ENCODE measurements at regions not wholly inside any gene's neighbourhood (a gene's known extent, or its start where the extent isn't known, plus 50 kb on each side); places are given as distances from the start of the nearest gene placed in this dataset.

DNA sequence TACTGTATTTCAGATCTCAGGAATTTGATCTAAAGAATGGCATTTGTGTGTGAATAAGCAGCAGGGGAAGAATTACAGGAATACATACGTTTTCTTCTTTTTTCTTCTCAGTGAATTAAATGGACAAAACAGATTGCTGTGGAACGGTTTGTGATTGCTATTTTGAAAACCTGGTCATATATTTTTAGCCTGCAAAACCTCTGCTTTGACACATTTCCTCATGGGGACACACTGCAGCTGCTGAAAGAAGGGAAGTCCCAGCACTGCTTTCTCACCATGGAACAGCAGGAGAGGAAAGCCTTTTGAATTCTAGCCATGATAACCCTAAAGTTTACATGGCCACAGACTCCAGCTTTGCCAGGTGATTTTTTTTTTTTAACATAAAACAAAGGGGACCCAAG is 315.0 kb downstream of the OXSM start:
- peak overlapping the region; percentile 8 for H3K4me3 ChIP-seq (ENCODE audit: low read length)
- no peaks in the 10 kb centered on the region for H3K9me2 ChIP-seq (ENCODE audit: insufficient read depth, low read length)
- no peaks in the 10 kb centered on the region for H4K20me1 ChIP-seq (ENCODE audit: insufficient read depth)
- peak overlapping the region; percentile 13 for H3K9ac ChIP-seq (ENCODE audit: low read length)
- no peaks in the 10 kb centered on the region for H3K79me2 ChIP-seq (replicated peaks; ENCODE audit: insufficient read depth, low read length)
- no peak for TF ChIP-seq SMC3 (conservative IDR thresholded peaks at IDR 0.05; ENCODE audit: poor library complexity)
- TF ChIP-seq RAD21 (conservative IDR thresholded peaks at IDR 0.05), result no peak
- TF ChIP-seq, protein P1, sequence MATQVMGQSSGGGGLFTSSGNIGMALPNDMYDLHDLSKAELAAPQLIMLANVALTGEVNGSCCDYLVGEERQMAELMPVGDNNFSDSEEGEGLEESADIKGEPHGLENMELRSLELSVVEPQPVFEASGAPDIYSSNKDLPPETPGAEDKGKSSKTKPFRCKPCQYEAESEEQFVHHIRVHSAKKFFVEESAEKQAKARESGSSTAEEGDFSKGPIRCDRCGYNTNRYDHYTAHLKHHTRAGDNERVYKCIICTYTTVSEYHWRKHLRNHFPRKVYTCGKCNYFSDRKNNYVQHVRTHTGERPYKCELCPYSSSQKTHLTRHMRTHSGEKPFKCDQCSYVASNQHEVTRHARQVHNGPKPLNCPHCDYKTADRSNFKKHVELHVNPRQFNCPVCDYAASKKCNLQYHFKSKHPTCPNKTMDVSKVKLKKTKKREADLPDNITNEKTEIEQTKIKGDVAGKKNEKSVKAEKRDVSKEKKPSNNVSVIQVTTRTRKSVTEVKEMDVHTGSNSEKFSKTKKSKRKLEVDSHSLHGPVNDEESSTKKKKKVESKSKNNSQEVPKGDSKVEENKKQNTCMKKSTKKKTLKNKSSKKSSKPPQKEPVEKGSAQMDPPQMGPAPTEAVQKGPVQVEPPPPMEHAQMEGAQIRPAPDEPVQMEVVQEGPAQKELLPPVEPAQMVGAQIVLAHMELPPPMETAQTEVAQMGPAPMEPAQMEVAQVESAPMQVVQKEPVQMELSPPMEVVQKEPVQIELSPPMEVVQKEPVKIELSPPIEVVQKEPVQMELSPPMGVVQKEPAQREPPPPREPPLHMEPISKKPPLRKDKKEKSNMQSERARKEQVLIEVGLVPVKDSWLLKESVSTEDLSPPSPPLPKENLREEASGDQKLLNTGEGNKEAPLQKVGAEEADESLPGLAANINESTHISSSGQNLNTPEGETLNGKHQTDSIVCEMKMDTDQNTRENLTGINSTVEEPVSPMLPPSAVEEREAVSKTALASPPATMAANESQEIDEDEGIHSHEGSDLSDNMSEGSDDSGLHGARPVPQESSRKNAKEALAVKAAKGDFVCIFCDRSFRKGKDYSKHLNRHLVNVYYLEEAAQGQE (IDR thresholded peaks at IDR 0.05; ENCODE audit: borderline replicate concordance), result no peak
- no peak for TF ChIP-seq MXI1 (conservative IDR thresholded peaks at IDR 0.05; ENCODE audit: poor library complexity, severe bottlenecking)
- no peak for TF ChIP-seq POLR2AphosphoS5 (IDR thresholded peaks at IDR 0.05)
- TF ChIP-seq, protein P2, sequence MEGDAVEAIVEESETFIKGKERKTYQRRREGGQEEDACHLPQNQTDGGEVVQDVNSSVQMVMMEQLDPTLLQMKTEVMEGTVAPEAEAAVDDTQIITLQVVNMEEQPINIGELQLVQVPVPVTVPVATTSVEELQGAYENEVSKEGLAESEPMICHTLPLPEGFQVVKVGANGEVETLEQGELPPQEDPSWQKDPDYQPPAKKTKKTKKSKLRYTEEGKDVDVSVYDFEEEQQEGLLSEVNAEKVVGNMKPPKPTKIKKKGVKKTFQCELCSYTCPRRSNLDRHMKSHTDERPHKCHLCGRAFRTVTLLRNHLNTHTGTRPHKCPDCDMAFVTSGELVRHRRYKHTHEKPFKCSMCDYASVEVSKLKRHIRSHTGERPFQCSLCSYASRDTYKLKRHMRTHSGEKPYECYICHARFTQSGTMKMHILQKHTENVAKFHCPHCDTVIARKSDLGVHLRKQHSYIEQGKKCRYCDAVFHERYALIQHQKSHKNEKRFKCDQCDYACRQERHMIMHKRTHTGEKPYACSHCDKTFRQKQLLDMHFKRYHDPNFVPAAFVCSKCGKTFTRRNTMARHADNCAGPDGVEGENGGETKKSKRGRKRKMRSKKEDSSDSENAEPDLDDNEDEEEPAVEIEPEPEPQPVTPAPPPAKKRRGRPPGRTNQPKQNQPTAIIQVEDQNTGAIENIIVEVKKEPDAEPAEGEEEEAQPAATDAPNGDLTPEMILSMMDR (IDR thresholded peaks at IDR 0.05; ENCODE audit: poor library complexity, severe bottlenecking), result no peak
- no peak for TF ChIP-seq EZH2 (IDR thresholded peaks at IDR 0.05; ENCODE audit: borderline replicate concordance, insufficient read depth, low read length, poor library complexity, severe bottlenecking)
- TF ChIP-seq EP300 (conservative IDR thresholded peaks at IDR 0.05; ENCODE audit: poor library complexity, severe bottlenecking), result no peak
- TF ChIP-seq TAF1 (IDR thresholded peaks at IDR 0.05; ENCODE audit: low read depth), result no peak
- H3K36me3 ChIP-seq (ENCODE audit: insufficient read depth, low read length), result no peaks in the 10 kb centered on the region
- no peak overlapping the region for H3K4me2 ChIP-seq (ENCODE audit: low read length)
- no peaks in the 10 kb centered on the region for H3K27me3 ChIP-seq (ENCODE audit: insufficient read depth, low read depth, low read length)
- H3K27ac ChIP-seq (ENCODE audit: low read length), result peak overlapping the region; percentile 30
- H2AFZ ChIP-seq (ENCODE audit: low read depth, low read length), result peak overlapping the region; percentile 28
- no peaks in the 10 kb centered on the region for H3F3A ChIP-seq (ENCODE audit: insufficient read depth, low read length, poor library complexity, severe bottlenecking)
- no peaks in the 10 kb centered on the region for H3K9me3 ChIP-seq (ENCODE audit: low read length)

DNA sequence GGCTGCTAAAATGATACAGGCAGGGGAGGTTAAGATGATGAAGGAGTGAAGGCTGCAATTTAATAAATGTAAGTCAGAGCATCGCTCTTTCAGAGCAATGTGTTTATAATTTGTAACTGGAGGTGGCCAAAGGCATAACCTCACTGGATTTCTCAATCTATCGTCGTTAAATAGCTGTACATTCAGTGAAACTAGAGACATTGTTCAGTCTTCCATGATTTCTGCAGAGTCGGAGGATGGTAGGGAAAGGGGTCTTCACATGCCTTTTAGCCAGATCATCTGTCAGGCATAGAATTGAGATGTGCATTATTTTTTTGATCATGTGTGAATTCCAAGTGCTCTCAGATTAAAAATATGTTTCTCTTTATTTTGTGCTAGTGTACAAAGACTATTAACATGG is 315.4 kb downstream of the OXSM start:
- no peak overlapping the region for H3K4me2 ChIP-seq (ENCODE audit: low read length)
- no peaks in the 10 kb centered on the region for H3K27me3 ChIP-seq (ENCODE audit: insufficient read depth, low read depth, low read length)
- no peaks in the 10 kb centered on the region for H3F3A ChIP-seq (ENCODE audit: insufficient read depth, low read length, poor library complexity, severe bottlenecking)
- no peaks in the 10 kb centered on the region for H3K9me3 ChIP-seq (ENCODE audit: low read length)
- peak overlapping the region; percentile 28 for H2AFZ ChIP-seq (ENCODE audit: low read depth, low read length)
- H4K20me1 ChIP-seq (ENCODE audit: insufficient read depth), result no peaks in the 10 kb centered on the region
- H3K9ac ChIP-seq (ENCODE audit: low read length), result peak overlapping the region; percentile 13
- H3K27ac ChIP-seq (ENCODE audit: low read length), result peak overlapping the region; percentile 30
- peak overlapping the region; percentile 8 for H3K4me3 ChIP-seq (ENCODE audit: low read length)
- no peaks in the 10 kb centered on the region for H3K36me3 ChIP-seq (ENCODE audit: insufficient read depth, low read length)
- TF ChIP-seq TAF1 (IDR thresholded peaks at IDR 0.05; ENCODE audit: low read depth) (no peak), RAD21 (conservative IDR thresholded peaks at IDR 0.05) (no peak)
- H3K9me2 ChIP-seq (ENCODE audit: insufficient read depth, low read length), result no peaks in the 10 kb centered on the region
- no peaks in the 10 kb centered on the region for H3K79me2 ChIP-seq (replicated peaks; ENCODE audit: insufficient read depth, low read length)

DNA sequence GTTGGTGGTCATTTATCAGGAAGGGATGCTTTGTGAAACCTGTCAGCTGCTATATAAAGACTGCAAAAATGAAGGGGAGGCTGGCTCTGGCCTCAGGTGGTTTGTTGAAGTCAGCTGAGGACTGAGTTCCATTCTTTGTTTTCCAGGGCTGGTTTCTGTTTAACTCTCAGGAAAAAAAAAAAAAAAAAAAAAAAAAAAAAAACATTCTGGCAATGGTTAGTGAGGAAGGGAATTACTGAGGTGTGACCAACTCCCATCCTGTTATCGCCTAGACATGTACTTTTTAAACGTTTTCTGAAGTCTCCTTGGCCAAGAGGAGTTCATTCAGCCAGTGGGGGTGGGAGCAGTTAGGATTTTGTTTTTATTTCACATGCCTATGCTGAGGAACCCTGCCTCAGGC is 316.3 kb downstream of the OXSM start:
- Histone ChIP-seq H3K79me2 (replicated peaks; ENCODE audit: insufficient read depth, low read length) (no peaks in the 10 kb centered on the region), H3K36me3 (ENCODE audit: insufficient read depth, low read length) (no peaks in the 10 kb centered on the region), H2AFZ (ENCODE audit: low read depth, low read length) (no peak overlapping the region), H3F3A (ENCODE audit: insufficient read depth, low read length, poor library complexity, severe bottlenecking) (no peaks in the 10 kb centered on the region), H3K4me3 (ENCODE audit: low read length) (no peak overlapping the region), H4K20me1 (ENCODE audit: insufficient read depth) (no peaks in the 10 kb centered on the region), H3K9me3 (ENCODE audit: low read length) (no peaks in the 10 kb centered on the region), H3K27ac (ENCODE audit: low read length) (no peak overlapping the region), H3K4me2 (ENCODE audit: low read length) (no peak overlapping the region), H3K9ac (ENCODE audit: low read length) (no peak overlapping the region), H3K27me3 (ENCODE audit: insufficient read depth, low read depth, low read length) (no peaks in the 10 kb centered on the region), H3K9me2 (ENCODE audit: insufficient read depth, low read length) (no peaks in the 10 kb centered on the region)
- no peak for TF ChIP-seq EZH2 (IDR thresholded peaks at IDR 0.05; ENCODE audit: borderline replicate concordance, insufficient read depth, low read length, poor library complexity, severe bottlenecking)
- TF ChIP-seq SMC3 (conservative IDR thresholded peaks at IDR 0.05; ENCODE audit: poor library complexity), result no peak
- no peak for TF ChIP-seq EP300 (conservative IDR thresholded peaks at IDR 0.05; ENCODE audit: poor library complexity, severe bottlenecking)
- no peak for TF ChIP-seq POLR2AphosphoS5 (IDR thresholded peaks at IDR 0.05)
- no peak for TF ChIP-seq TAF1 (IDR thresholded peaks at IDR 0.05; ENCODE audit: low read depth)
- no peak for TF ChIP-seq RAD21 (conservative IDR thresholded peaks at IDR 0.05)
- TF ChIP-seq, protein P1 (IDR thresholded peaks at IDR 0.05; ENCODE audit: borderline replicate concordance), result no peak
- TF ChIP-seq, protein P2 (IDR thresholded peaks at IDR 0.05; ENCODE audit: poor library complexity, severe bottlenecking), result no peak
- TF ChIP-seq MXI1 (conservative IDR thresholded peaks at IDR 0.05; ENCODE audit: poor library complexity, severe bottlenecking), result no peak

All from neural cell (in vitro differentiated cells).